HepG2 (cell line): ENCODE measurements at regions not wholly inside any gene's neighbourhood (a gene's known extent, or its start where the extent isn't known, plus 50 kb on each side); places are given as distances from the start of the nearest gene placed in this dataset.
A peak's percentile ranks its signal among the peaks of the same experiment; 100 is the strongest.

Experiments
- ATAC-seq: fragments of 200-7000 bp; cut with Tn5 transposase; 3 replicates; pipeline ENCODE4 v1.9.1; 2020; ENCODE audit warnings: mild to moderate bottlenecking, moderate library complexity
- BruUV-seq: library from RNA; stranded (reverse); fragments of 400-500 nt; replicated peaks from 2 replicates; lab custom pipeline; 2021; lab: Mats Ljungman, UMichigan
- CTCF ChIA-PET: fragments of 300-600 bp; formaldehyde crosslinking; extraction: SDS; loops from one replicate; lab custom pipeline; 2021; ENCODE audit warnings: low total read pairs, inconsistent platforms, low intra/inter-chr PET ratio; lab: Yijun Ruan, JAX
- POLR2A ChIA-PET: fragments of 350-600 bp; sonication (Branson Sonifier 250); formaldehyde crosslinking; loops from one replicate; lab custom pipeline; 2020; ENCODE audit warnings: antibody characterized with exemption, inconsistent platforms; lab: Yijun Ruan, JAX
- DNase-seq: peaks from one replicate; pipeline ENCODE4 v3.0.0-alpha.2; 2015; ENCODE audit warnings: low spot score
- FAIRE-seq: peaks from 3 replicates; lab custom pipeline; 2011; peaks lifted over from hg19 to GRCh38; lab: Jason Lieb, UNC
- H2AFZ ChIP-seq: one replicate; pipeline ENCODE4 v1.6.1; 2011; ENCODE audit warnings: low read length, inconsistent platforms
- H3K27ac ChIP-seq: fragments of 300-600 bp; 3 replicates; pipeline ENCODE4 v1.8.0; 2011; ENCODE audit warnings: mixed run types, mild to moderate bottlenecking, mixed read lengths, low read length, inconsistent platforms; ENCODE audit not compliant: insufficient read depth; ENCODE audit errors: extremely low read length
- H3K27me3 ChIP-seq, 2 experiments: fragments of 200-600 bp in 1 of 2; 2 replicates in 1 of 2; 3 replicates in 1 of 2; pipeline versions ENCODE4 v1.6.0 to v1.8.0; 2011; ENCODE audit warnings: low read length in 2 of 2, mild to moderate bottlenecking in 2 of 2, moderate library complexity in 2 of 2, inconsistent platforms in 1 of 2; ENCODE audit not compliant: insufficient read depth in 2 of 2, control insufficient read depth in 1 of 2
- H3K36me3 ChIP-seq, 2 experiments: fragments of 200-600 bp in 1 of 2; replicated peaks in 1 of 2; 2 replicates in 1 of 2; 3 replicates in 1 of 2; pipeline versions ENCODE4 v1.5.1 to v1.8.0; 2011; ENCODE audit warnings: low read length in 2 of 2, inconsistent platforms in 1 of 2; ENCODE audit not compliant: insufficient read depth in 2 of 2, control insufficient read depth in 1 of 2
- H3K4me1 ChIP-seq: 2 replicates; pipeline ENCODE4 v1.5.1; 2012; ENCODE audit warnings: low read length, inconsistent platforms; ENCODE audit not compliant: insufficient read depth
- H3K4me2 ChIP-seq: 2 replicates; pipeline ENCODE4 v1.6.0; 2011; ENCODE audit warnings: low read depth, low read length, inconsistent platforms
- H3K4me3 ChIP-seq, 3 experiments: fragments of 200-600 bp in 1 of 3; sonication (generic), shearing (Covaris generic) in 1 of 3; replicated peaks in 1 of 3; 2 replicates each; pipeline ENCODE4 v1.5.1; 2011 to 2016; ENCODE audit warnings: low read length in 3 of 3, inconsistent platforms in 2 of 3, low read depth in 2 of 3, mild to moderate bottlenecking in 2 of 3, control low read depth in 1 of 3, mixed read lengths in 1 of 3; ENCODE audit not compliant: insufficient read depth in 1 of 3
- H3K79me2 ChIP-seq: one replicate; pipeline ENCODE4 v1.6.1; 2011; ENCODE audit warnings: low read length, inconsistent platforms; ENCODE audit not compliant: insufficient read depth
- H3K9ac ChIP-seq: 2 replicates; pipeline ENCODE4 v1.6.0; 2011; ENCODE audit warnings: mild to moderate bottlenecking, low read depth, low read length, inconsistent platforms; ENCODE audit not compliant: insufficient read depth
- H3K9me3 ChIP-seq: 2 replicates; pipeline ENCODE4 v1.5.1; 2012; ENCODE audit warnings: mild to moderate bottlenecking, low read length
- H4K20me1 ChIP-seq: 2 replicates; pipeline ENCODE4 v1.6.0; 2011; ENCODE audit warnings: inconsistent platforms, mild to moderate bottlenecking, low read length, moderate library complexity; ENCODE audit not compliant: insufficient read depth
- ATF1 ChIP-seq: IDR thresholded peaks from 2 replicates; pipeline ENCODE4 v1.6.1; 2016; ENCODE audit warnings: mild to moderate bottlenecking, control low read depth
- DNMT3B ChIP-seq: conservative IDR thresholded peaks from 2 replicates; pipeline ENCODE4 v1.6.1; 2016; ENCODE audit warnings: missing biosample characterization, control low read depth
- DZIP1 ChIP-seq: sonication (generic); formaldehyde crosslinking; IDR thresholded peaks from 2 replicates; pipeline ENCODE4 v1.5.0; 2020; ENCODE audit warnings: mild to moderate bottlenecking, missing genetic modification reagents
- GATAD1 ChIP-seq: IDR thresholded peaks from 2 replicates; pipeline ENCODE4 v1.6.1; 2016; ENCODE audit warnings: missing genetic modification reagents, missing compliant biosample characterization
- GRHL1 ChIP-seq: sonication (generic); formaldehyde crosslinking; conservative IDR thresholded peaks from 2 replicates; pipeline ENCODE4 v1.8.0; 2022; ENCODE audit warnings: missing genetic modification reagents
- HOXA7 ChIP-seq: sonication (generic); formaldehyde crosslinking; IDR thresholded peaks from 2 replicates; pipeline ENCODE4 v1.8.1; 2022; ENCODE audit warnings: mild to moderate bottlenecking, missing genetic modification reagents, moderate library complexity
- MAFF ChIP-seq: IDR thresholded peaks from 2 replicates; pipeline ENCODE4 v1.6.1; 2011; ENCODE audit warnings: low read depth, low read length, improper control_type of control experiment
- MAFK ChIP-seq, 2 experiments: IDR thresholded peaks in 1 of 2; conservative IDR thresholded peaks in 1 of 2; 2 replicates each; pipeline ENCODE4 v1.6.1; 2011; ENCODE audit warnings: improper control_type of control experiment in 2 of 2, low read length in 2 of 2
- PITX1 ChIP-seq: sonication (generic); formaldehyde crosslinking; IDR thresholded peaks from 2 replicates; pipeline ENCODE4 v1.5.1; 2020; ENCODE audit warnings: mild to moderate bottlenecking, missing genetic modification reagents
- PLRG1 ChIP-seq: fragments of 450-650 bp; conservative IDR thresholded peaks from 2 replicates; pipeline ENCODE4 v1.6.1; 2016
- TARDBP ChIP-seq: sonication (generic); formaldehyde crosslinking; IDR thresholded peaks from 2 replicates; pipeline ENCODE4 v1.8.0; 2022; ENCODE audit warnings: mild to moderate bottlenecking, missing genetic modification reagents
- whole genome bisulfite sequencing: methylation state at CpG from one replicate; pipeline ENCODE4 v1.1.6; 2017; ENCODE audit warnings: low lambda C conversion rate; 5-methylcytosine and 5-hydroxymethylcytosine counted together
- in situ Hi-C: cut with HindIII; loops from 2 replicates; pipeline ENCODE4 v1.10.0; 2017; ENCODE audit warnings: low pct_unique_long_range_greater_than_20kb; ENCODE audit not compliant: extremely low pct_ligation_motif_present
- intact Hi-C: fragments of 100-400 bp; cut with micrococcal nuclease; formaldehyde crosslinking; loops from one replicate; pipeline ENCODE4 v1.10.0; 2022; ENCODE audit not compliant: unreplicated experiment

GRCh38 chr17:70862295-70862694, 693.0 kb downstream of the KCNJ2 start:
- Histone ChIP-seq H2AFZ (no peak overlapping the region), H3K4me1 (no peaks in the 10 kb centered on the region), H3K27me3 (no peaks in the 10 kb centered on the region), H3K79me2 (no peaks in the 10 kb centered on the region), H3K36me3 (no peaks in the 10 kb centered on the region), H3K4me3 (no peak overlapping the region), H3K27ac (no peak overlapping the region), H3K4me2 (no peak overlapping the region), H3K9ac (no peak overlapping the region), H3K9me3 (peaks cover 80% of the 10 kb centered on the region), H4K20me1 (no peaks in the 10 kb centered on the region)
- 21% methylated on average over 1 of the region's 1 CpG for WGBS
- no TSS peak for BruUV-seq
- in situ Hi-C loops (no loop called here), intact Hi-C loops (no loop called here)
- DNase-seq (no peak), ATAC-seq (no peak), FAIRE-seq (no peak)
- POLR2A ChIA-PET, result no interaction called here
- CTCF ChIA-PET, result no interaction called here
- no peak for TF ChIP-seq GRHL1
- no peak for TF ChIP-seq HOXA7 (CRISPR knock-in tag)
- TF ChIP-seq MAFK (conservative IDR thresholded peaks at IDR 0.05 in 1 of 2, IDR thresholded peaks at IDR 0.05 in 1 of 2; ENCODE audit: low read length in 2 of 2), result peak; percentile 95 to 98
- no peak for TF ChIP-seq DZIP1 (CRISPR knock-in tag)
- TF ChIP-seq PITX1 (CRISPR knock-in tag), result no peak
- no peak for TF ChIP-seq TARDBP (CRISPR knock-in tag)
- no peak for TF ChIP-seq PLRG1
- peak; percentile 96 for TF ChIP-seq MAFF
- no peak for TF ChIP-seq DNMT3B (CRISPR knock-in tag)
- TF ChIP-seq ATF1, result no peak
- TF ChIP-seq GATAD1, result no peak
